ENCODE measurements at regions not wholly inside any gene's neighbourhood (a gene's known extent, or its start where the extent isn't known, plus 50 kb on each side); places are given as distances from the start of the nearest gene placed in this dataset.

- no peak for DNase-seq
Measured at GRCh38 chr9:79824265-79824664, 252.5 kb downstream of the TLE4 start.

GRCh38 chr9:79817438-79818004 is 245.8 kb downstream of the TLE4 start:
- DNase-seq, result peak; percentile 17

DNA sequence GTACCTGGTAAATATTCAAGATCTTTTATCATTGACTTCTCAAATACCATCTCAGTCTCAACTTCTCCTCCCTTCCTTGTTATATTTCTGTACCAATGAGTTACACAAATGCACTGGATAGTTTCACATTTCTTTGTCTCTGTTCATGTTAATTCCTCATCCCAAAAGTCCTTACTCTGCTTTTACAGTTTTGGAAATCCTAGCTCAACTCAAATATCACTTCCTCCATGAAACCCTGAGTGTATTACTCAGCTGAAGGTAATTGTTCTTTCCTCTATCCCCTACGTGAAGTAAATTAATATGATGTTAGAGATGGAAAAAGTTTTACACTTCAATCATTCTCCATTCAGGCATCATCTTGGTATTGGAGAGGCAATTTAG is 241.5 kb downstream of the TLE4 start:
- DNase-seq, result no peak

DNA sequence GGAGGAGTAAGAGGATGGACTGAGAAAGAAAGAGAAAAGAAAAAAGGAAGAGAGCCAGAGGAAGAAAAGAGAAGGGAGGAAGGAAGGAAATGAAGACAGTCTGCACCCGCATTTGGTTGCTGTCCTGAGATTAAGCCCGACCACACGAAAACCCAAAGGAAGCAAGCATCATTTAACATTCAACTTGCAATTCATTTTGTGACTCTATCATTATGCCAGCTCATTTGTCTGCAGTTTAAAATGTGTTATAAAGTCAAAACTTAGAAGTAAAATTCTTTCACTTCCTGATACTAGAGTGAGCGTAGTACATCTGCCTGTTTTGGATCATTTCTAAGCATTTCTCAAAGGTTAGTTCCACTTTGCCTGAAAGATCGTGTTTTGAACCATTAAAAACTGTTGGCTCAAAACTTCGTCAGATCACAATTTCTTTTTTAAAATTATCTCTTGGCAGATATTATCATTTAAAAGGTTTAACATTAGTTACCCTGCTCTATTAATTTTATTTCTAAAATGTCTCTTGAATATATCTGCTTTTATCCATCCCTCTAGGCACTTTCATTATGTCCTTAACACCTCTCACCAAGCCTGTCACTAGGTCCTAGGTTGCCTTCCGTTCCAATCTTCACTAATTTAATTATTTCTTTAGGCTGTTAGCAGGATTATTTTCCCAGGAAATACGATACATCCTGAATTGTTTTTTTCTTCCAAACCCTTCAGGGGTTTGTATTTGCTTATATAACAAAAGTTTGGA is 240.9 kb downstream of the TLE4 start:
- DNase-seq, result no peak

DNA sequence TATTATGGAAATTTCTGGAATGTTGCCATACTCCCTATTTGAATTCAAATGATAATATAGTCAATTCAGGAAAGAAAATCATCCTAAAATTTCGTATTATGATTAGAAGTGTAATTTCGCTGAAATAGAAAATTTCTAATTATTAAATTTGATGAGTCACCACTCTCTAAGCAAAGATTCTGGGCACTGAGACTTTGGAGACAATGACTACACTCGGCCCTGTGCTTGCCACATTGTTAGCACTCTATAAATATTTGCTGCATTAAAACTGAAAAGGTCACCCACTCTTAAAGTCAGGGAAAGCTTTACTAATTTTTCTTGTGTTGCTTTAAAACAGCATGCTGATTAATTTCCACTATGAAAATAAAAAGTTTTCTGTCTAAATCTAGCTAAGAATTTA is 240.3 kb downstream of the TLE4 start:
- DNase-seq, result peak; percentile 18

- DNase-seq, result peak; percentile 94
Measured at GRCh38 chr9:79809931-79810330, 238.2 kb downstream of the TLE4 start.

GRCh38 chr9:79809316-79809876 is 237.6 kb downstream of the TLE4 start:
- DNase-seq, result peak; percentile 54

DNA sequence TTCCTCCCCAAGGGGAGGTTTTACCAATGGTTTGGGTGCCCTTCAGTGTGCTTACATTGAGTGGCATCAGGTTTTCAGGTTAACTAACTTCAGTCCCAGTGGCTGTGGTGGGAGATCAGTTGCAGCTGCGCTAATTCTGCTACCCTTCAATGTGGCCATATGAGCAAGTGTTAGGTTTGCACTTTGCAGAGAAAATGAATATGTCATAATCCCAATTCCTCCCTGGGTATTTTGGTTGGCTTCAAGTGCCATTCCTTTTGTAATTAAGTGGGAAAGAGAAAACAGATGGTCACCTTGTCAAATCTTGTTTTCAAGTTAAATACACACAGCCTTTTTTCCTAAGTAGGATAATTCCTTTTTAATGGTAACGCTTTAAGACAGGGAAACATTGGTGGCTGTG is 236.2 kb downstream of the TLE4 start:
- DNase-seq, result peak; percentile 9

DNA sequence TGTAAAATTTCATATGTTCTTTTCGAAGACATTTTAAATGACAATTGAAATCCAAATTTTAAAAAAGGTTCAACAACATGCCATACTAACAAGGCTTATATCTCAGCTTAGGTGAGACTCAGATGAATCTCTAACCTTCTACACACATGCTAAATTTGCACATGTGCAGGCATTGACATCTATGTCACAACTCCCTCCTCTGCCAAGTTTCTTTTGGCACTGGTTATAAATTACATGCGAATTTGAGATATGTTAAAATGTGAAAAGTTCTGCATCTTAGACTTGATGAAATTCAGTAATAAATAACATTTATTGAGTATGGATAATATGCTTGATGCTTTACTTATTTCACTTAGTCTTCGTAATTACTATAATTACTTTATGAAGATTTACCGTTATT is 234.3 kb downstream of the TLE4 start:
- no peak for DNase-seq

DNA sequence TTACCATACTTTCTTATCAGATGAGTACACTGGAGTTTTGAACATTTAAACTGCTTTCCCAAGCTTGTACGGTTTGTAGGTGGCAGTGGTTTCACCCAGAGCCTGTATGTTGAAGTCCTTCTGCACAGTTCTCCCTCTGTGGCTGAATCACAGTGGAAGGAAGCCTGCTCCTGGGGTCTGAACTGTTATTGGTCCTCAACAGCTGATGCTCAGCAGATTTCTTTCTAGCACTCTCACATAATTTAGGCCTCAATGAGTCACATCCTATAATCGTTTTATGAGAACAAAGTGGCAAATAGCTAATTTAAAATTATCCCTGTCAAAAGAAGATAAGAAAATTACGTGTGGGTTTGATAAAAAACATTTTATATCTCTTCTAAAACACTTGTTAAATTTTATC is 229.7 kb downstream of the TLE4 start:
- no peak for DNase-seq

GRCh38 chr9:79800578-79800977 is 228.8 kb downstream of the TLE4 start:
- no peak for DNase-seq

GRCh38 chr9:79799691-79800335 is 228.0 kb downstream of the TLE4 start:
- peak; percentile 30 for DNase-seq

- no peak for DNase-seq
Measured at GRCh38 chr9:79798450-79798849, 226.7 kb downstream of the TLE4 start.

DNA sequence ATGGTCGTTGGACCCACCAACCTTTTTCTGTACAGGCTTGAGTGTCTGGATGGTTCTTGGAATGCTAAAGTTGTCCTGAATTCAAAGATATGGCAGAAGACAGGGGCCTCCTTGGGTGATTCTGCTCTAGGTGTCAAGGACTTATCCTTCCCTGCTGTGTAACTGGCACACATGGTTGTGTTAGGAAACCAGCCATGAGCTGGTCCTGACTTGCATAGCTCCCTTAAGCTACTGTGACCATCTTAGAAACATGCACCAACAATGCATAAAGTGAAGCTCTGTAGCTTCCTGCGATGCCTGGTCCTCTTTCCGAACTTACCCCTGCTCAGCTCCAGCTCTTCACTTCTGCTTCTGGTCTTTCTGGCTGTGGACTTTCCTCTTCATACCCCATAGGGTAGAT is 224.6 kb downstream of the TLE4 start:
- no peak for DNase-seq

DNA sequence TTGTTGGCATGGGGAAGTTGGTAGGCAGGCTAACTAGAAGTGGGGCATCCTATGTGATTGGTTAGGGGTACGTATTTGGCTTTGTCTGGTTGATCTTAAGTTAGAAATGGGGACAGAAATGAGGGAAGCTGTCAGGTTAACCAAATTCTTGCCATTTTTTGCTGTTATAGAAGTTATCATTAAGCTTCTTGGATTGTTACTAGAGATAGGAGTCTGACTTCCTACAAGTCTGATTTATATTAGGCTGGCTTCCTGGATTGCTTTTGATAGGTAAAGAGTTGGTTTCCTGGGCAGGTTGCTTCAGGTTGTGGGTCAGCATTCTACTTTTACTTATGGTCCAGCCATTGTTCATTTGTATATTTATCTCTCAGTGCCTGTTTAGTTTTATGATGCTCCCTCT is 216.9 kb downstream of the TLE4 start:
- DNase-seq, result no peak

DNA sequence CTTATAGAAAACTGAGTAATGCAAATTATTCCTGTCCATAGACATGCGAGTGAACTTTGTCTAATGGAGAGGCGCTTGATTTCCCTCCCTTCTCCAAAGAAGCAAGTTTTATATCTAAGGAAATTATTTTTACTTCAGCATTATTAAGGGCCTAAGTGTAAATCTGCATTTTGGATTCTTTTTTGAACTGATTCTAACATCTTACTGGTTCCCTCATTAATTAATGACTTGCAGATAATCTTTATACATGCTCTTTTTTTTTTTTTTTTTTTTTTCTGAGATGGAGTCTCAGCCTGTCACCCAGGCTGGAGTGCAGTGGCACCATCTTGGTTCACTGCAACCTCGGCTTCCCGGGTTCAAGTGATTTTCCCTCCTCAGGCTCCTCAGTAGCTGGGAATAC is 209.5 kb downstream of the TLE4 start:
- no peak for DNase-seq

GRCh38 chr9:79780559-79780958 is 208.8 kb downstream of the TLE4 start:
- DNase-seq, result no peak

DNA sequence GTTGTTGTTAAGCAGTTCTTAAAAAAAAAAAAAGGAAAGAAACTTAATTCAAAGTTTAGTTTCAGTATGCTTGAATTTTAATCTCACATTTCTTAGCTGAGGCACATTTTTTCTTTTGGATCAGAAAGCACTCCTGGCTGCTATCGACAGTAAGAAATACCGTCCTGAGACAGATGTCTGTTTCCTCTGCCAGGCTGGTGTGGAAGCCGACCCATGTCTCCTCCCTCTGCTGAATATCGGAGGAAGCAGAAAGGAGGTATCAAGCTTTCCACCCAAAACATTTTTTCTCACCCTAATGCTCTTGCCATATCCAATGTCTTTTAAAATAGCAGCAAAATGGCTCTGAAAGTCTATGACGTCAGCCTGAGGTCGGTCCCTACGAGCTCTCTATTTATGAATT is 208.1 kb downstream of the TLE4 start:
- no peak for DNase-seq

- DNase-seq, result no peak
Measured at GRCh38 chr9:79778581-79778980, 206.8 kb downstream of the TLE4 start.

DNA sequence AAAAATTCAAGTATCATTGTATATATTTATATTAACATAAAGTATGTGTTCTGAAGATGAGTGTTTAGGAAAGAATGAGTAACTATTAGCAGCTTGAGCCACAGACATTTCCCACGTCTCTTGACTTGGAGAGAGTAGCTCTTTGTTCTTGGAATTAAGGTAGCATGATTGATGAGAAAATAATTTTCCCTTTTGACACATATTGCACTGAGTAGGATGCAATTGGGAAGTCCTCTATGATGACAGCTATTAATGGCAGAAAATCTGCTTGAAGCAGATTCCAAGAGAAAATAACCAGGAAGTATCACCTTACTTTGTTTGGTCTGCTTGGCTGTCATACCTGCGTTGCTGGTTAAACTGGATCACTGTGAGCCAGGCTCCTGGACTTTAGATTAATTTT is 204.8 kb downstream of the TLE4 start:
- peak; percentile 72 for DNase-seq

Data from fibroblast of skin of back (primary cell).